Neural cell (in vitro differentiated cells): ENCODE measurements at regions not wholly inside any gene's neighbourhood (a gene's known extent, or its start where the extent isn't known, plus 50 kb on each side); places are given as distances from the start of the nearest gene placed in this dataset.

Experiments used
- H2AFZ ChIP-seq: fragments of 200-600, 300-800 bp; sonication (generic), shearing (Covaris generic); 2 replicates; pipeline ENCODE4 v1.6.0; 2014; ENCODE audit warnings: low read depth, mild to moderate bottlenecking, antibody characterized with exemption, low read length, moderate library complexity
- H3F3A ChIP-seq: fragments of 200-600 bp; shearing (Covaris generic); 2 replicates; pipeline ENCODE4 v1.6.1; 2016; ENCODE audit warnings: mild to moderate bottlenecking, moderate library complexity, mixed read lengths, antibody characterized with exemption, low read length; ENCODE audit not compliant: insufficient read depth, poor library complexity, severe bottlenecking
- H3K27ac ChIP-seq: fragments of 200-600, 300-800 bp; sonication (generic), shearing (Covaris generic); 2 replicates; pipeline ENCODE4 v1.5.1; 2014; ENCODE audit warnings: mild to moderate bottlenecking, low read length, moderate library complexity
- H3K27me3 ChIP-seq: fragments of 300-800, 200-600 bp; sonication (generic), shearing (Covaris generic); 2 replicates; pipeline ENCODE4 v1.6.0; 2014; ENCODE audit warnings: mild to moderate bottlenecking, low read depth, low read length, moderate library complexity; ENCODE audit not compliant: insufficient read depth
- H3K36me3 ChIP-seq: fragments of 300-800, 200-600 bp; sonication (generic), shearing (Covaris generic); 2 replicates; pipeline ENCODE4 v1.5.1; 2014; ENCODE audit warnings: mild to moderate bottlenecking, antibody characterized with exemption, low read length, moderate library complexity; ENCODE audit not compliant: insufficient read depth
- H3K4me2 ChIP-seq: fragments of 300-800, 200-600 bp; sonication (generic), shearing (Covaris generic); 2 replicates; pipeline ENCODE4 v1.6.0; 2014; ENCODE audit warnings: mild to moderate bottlenecking, low read length
- H3K4me3 ChIP-seq: fragments of 300-800, 200-600 bp; sonication (generic), shearing (Covaris generic); 2 replicates; pipeline ENCODE4 v1.5.1; 2014; ENCODE audit warnings: mild to moderate bottlenecking, low read length, moderate library complexity
- H3K79me2 ChIP-seq: fragments of 200-600 bp; shearing (Covaris generic); replicated peaks from 2 replicates; pipeline ENCODE4 v1.6.0; 2014; ENCODE audit warnings: mild to moderate bottlenecking, low read length, moderate library complexity; ENCODE audit not compliant: insufficient read depth
- H3K9ac ChIP-seq: fragments of 300-800, 200-600 bp; sonication (generic), shearing (Covaris generic); 2 replicates; pipeline ENCODE4 v1.6.1; 2016; ENCODE audit warnings: mild to moderate bottlenecking, low read length, mixed read lengths
- H3K9me2 ChIP-seq: fragments of 200-600 bp; shearing (Covaris generic); 2 replicates; pipeline ENCODE4 v1.6.1; 2016; ENCODE audit warnings: mild to moderate bottlenecking, low read length, mixed read lengths; ENCODE audit not compliant: insufficient read depth
- H3K9me3 ChIP-seq: fragments of 200-600, 300-800 bp; sonication (generic), shearing (Covaris generic); 2 replicates; pipeline ENCODE4 v1.6.1; 2016; ENCODE audit warnings: mild to moderate bottlenecking, mixed run types, low read length, moderate library complexity, mixed read lengths
- H4K20me1 ChIP-seq: fragments of 200-600 bp; shearing (Covaris generic); 2 replicates; pipeline ENCODE4 v1.6.1; 2016; ENCODE audit warnings: mild to moderate bottlenecking, mixed run types; ENCODE audit not compliant: insufficient read depth
- EP300 ChIP-seq: fragments of 450-650 bp; conservative IDR thresholded peaks from 2 replicates; pipeline ENCODE4 v1.6.1; 2014; ENCODE audit warnings: antibody characterized with exemption, mild to moderate bottlenecking, moderate library complexity; ENCODE audit not compliant: poor library complexity, severe bottlenecking
- EZH2 ChIP-seq: fragments of 200-600, 300-800 bp; shearing (Covaris generic), sonication (generic); IDR thresholded peaks from 2 replicates; pipeline ENCODE4 v1.6.1; 2014; ENCODE audit warnings: antibody characterized with exemption, low read length, borderline replicate concordance, mild to moderate bottlenecking; ENCODE audit not compliant: insufficient read depth, poor library complexity, severe bottlenecking
- MXI1 ChIP-seq: fragments of 450-650 bp; conservative IDR thresholded peaks from 2 replicates; pipeline ENCODE4 v1.6.1; 2014; ENCODE audit warnings: antibody characterized with exemption, mild to moderate bottlenecking; ENCODE audit not compliant: poor library complexity, severe bottlenecking
- POLR2AphosphoS5 ChIP-seq: IDR thresholded peaks from 2 replicates; pipeline ENCODE4 v1.6.1; 2012
- RAD21 ChIP-seq: fragments of 450-650 bp; conservative IDR thresholded peaks from 2 replicates; pipeline ENCODE4 v1.6.1; 2014; ENCODE audit warnings: antibody characterized with exemption, mild to moderate bottlenecking, moderate library complexity
- SMC3 ChIP-seq: fragments of 450-650 bp; conservative IDR thresholded peaks from 2 replicates; pipeline ENCODE4 v1.6.1; 2014; ENCODE audit warnings: antibody characterized with exemption, mild to moderate bottlenecking, moderate library complexity; ENCODE audit not compliant: poor library complexity
- TAF1 ChIP-seq: IDR thresholded peaks from 2 replicates; pipeline ENCODE4 v1.6.1; 2012; ENCODE audit warnings: low read depth
- TF ChIP-seq, protein P1 (sequence below): fragments of 450-650 bp; IDR thresholded peaks from 2 replicates; pipeline ENCODE4 v1.5.1; 2014; ENCODE audit warnings: antibody characterized with exemption, mild to moderate bottlenecking, moderate library complexity; ENCODE audit not compliant: poor library complexity, severe bottlenecking
- TF ChIP-seq, protein P2 (sequence below): IDR thresholded peaks from 2 replicates; pipeline ENCODE4 v1.6.1; 2012; ENCODE audit warnings: borderline replicate concordance

DNA sequence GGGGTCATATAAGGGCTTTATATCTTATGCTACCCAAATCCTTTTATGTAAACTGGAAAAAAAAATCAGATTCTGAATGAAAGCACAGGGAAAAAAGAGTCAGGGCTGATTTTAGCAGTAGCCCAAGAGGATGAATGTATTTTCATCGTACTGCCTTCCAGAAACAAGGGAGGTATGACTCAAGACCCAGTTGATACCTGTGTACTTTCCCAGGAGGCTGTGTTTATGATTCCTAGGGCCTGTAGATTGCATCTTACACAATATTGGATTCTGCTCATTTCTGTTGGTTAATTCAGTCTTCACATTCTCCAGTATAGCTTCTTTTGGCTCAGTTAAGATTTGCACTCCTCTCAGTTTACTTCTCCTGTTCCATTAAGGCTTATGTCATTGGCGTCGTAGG is 127.9 kb upstream of the LIMCH1 start:
- Histone ChIP-seq H3K9me3 (no peaks in the 10 kb centered on the region), H2AFZ (no peak overlapping the region), H3F3A (no peaks in the 10 kb centered on the region), H3K36me3 (no peaks in the 10 kb centered on the region), H3K9me2 (no peaks in the 10 kb centered on the region), H4K20me1 (no peaks in the 10 kb centered on the region), H3K4me2 (no peak overlapping the region), H3K4me3 (no peak overlapping the region), H3K27me3 (no peaks in the 10 kb centered on the region), H3K9ac (no peak overlapping the region), H3K27ac (no peak overlapping the region), H3K79me2 (no peaks in the 10 kb centered on the region)
- TF ChIP-seq, protein P1, sequence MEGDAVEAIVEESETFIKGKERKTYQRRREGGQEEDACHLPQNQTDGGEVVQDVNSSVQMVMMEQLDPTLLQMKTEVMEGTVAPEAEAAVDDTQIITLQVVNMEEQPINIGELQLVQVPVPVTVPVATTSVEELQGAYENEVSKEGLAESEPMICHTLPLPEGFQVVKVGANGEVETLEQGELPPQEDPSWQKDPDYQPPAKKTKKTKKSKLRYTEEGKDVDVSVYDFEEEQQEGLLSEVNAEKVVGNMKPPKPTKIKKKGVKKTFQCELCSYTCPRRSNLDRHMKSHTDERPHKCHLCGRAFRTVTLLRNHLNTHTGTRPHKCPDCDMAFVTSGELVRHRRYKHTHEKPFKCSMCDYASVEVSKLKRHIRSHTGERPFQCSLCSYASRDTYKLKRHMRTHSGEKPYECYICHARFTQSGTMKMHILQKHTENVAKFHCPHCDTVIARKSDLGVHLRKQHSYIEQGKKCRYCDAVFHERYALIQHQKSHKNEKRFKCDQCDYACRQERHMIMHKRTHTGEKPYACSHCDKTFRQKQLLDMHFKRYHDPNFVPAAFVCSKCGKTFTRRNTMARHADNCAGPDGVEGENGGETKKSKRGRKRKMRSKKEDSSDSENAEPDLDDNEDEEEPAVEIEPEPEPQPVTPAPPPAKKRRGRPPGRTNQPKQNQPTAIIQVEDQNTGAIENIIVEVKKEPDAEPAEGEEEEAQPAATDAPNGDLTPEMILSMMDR, result no peak
- TF ChIP-seq, protein P2, sequence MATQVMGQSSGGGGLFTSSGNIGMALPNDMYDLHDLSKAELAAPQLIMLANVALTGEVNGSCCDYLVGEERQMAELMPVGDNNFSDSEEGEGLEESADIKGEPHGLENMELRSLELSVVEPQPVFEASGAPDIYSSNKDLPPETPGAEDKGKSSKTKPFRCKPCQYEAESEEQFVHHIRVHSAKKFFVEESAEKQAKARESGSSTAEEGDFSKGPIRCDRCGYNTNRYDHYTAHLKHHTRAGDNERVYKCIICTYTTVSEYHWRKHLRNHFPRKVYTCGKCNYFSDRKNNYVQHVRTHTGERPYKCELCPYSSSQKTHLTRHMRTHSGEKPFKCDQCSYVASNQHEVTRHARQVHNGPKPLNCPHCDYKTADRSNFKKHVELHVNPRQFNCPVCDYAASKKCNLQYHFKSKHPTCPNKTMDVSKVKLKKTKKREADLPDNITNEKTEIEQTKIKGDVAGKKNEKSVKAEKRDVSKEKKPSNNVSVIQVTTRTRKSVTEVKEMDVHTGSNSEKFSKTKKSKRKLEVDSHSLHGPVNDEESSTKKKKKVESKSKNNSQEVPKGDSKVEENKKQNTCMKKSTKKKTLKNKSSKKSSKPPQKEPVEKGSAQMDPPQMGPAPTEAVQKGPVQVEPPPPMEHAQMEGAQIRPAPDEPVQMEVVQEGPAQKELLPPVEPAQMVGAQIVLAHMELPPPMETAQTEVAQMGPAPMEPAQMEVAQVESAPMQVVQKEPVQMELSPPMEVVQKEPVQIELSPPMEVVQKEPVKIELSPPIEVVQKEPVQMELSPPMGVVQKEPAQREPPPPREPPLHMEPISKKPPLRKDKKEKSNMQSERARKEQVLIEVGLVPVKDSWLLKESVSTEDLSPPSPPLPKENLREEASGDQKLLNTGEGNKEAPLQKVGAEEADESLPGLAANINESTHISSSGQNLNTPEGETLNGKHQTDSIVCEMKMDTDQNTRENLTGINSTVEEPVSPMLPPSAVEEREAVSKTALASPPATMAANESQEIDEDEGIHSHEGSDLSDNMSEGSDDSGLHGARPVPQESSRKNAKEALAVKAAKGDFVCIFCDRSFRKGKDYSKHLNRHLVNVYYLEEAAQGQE, result no peak
- TF ChIP-seq EP300 (no peak), TAF1 (no peak), SMC3 (no peak), POLR2AphosphoS5 (no peak), EZH2 (no peak), MXI1 (no peak), RAD21 (no peak)

DNA sequence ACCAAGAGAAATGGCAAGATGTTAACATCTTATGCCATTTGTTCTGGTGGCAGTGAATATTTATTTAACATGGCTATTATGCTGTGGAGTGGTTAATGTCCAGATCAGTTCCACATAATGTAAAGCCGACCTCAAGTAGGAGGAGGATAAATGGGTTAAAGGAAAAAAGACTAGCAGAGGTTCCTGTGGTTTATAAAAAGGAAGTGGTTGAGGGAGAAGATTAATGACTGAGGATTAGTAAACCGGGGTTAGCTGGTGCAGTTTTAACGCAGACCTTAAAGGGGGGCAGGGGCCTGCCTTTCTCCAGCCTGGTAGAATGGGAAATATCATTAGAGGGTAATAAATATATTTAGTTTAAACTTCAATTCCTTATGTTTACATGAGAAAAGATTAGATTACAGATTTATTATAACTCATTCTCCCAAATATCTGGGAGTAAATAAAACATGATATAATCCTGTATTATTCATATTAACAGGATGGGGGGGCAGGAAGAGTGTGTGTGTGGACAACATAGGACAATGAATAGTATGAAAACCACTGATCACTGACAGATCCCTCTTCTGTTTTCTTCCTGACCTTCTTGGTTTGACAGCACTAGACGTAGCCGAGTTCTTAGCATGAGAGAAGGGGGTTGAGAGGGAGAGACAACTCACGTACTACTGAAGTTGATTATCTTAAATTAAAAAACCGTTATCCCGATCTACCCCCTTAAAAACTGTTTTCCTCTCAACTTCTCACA is 124.1 kb upstream of the LIMCH1 start:
- no peak overlapping the region for H3K4me3 ChIP-seq
- no peak for TF ChIP-seq EP300
- TF ChIP-seq, protein P1, result no peak
- no peak for TF ChIP-seq POLR2AphosphoS5
- no peak for TF ChIP-seq MXI1
- TF ChIP-seq TAF1, result no peak
- no peak for TF ChIP-seq RAD21
- no peak for TF ChIP-seq EZH2
- TF ChIP-seq SMC3, result no peak
- TF ChIP-seq, protein P2, result no peak

More for the DNA sequence above, 124.1 kb upstream of the LIMCH1 start:
- Histone ChIP-seq H3K27me3 (no peaks in the 10 kb centered on the region), H3K9ac (no peak overlapping the region), H4K20me1 (no peaks in the 10 kb centered on the region), H3K9me2 (no peaks in the 10 kb centered on the region), H3K36me3 (no peaks in the 10 kb centered on the region), H3F3A (no peaks in the 10 kb centered on the region), H3K27ac (no peak overlapping the region), H3K4me2 (no peak overlapping the region), H3K79me2 (no peaks in the 10 kb centered on the region), H3K9me3 (no peaks in the 10 kb centered on the region), H2AFZ (no peak overlapping the region)
